ENCODE measurements at regions not wholly inside any gene's neighbourhood (a gene's known extent, or its start where the extent isn't known, plus 50 kb on each side); places are given as distances from the start of the nearest gene placed in this dataset.
"Not testable (repeated sequence)": the region's sequence is repeated elsewhere in the genome, so short reads cannot be mapped to it uniquely, and the experiment has no call there.

DNA sequence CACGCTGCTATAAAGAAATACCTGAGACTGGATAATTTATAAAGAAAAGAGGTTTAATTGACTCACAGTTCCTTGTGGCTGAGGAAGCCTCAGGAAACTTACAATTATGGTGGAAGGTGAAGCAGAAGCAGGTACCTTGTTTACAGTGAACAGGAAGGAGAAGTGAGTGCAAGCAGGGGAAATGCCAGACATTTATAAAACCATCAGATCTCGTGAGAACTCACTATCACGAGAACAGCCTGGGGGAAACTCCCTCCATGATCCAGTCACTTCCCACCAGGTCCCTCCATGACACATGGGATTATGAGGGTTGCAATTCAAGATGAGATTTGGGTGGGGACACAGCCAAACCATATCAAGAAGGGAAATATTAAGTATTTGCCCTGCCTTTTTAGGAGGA, 305.8 kb downstream of the REEP3 start:
- TF ChIP-seq, protein P1, sequence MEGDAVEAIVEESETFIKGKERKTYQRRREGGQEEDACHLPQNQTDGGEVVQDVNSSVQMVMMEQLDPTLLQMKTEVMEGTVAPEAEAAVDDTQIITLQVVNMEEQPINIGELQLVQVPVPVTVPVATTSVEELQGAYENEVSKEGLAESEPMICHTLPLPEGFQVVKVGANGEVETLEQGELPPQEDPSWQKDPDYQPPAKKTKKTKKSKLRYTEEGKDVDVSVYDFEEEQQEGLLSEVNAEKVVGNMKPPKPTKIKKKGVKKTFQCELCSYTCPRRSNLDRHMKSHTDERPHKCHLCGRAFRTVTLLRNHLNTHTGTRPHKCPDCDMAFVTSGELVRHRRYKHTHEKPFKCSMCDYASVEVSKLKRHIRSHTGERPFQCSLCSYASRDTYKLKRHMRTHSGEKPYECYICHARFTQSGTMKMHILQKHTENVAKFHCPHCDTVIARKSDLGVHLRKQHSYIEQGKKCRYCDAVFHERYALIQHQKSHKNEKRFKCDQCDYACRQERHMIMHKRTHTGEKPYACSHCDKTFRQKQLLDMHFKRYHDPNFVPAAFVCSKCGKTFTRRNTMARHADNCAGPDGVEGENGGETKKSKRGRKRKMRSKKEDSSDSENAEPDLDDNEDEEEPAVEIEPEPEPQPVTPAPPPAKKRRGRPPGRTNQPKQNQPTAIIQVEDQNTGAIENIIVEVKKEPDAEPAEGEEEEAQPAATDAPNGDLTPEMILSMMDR (IDR thresholded peaks at IDR 0.05; ENCODE audit: low read depth, low read length), result not testable (repeated sequence)
- not testable (repeated sequence) for TF ChIP-seq EZH2phosphoT487 (IDR thresholded peaks at IDR 0.05; ENCODE audit: low read depth)
